Neuronal stem cell (in vitro differentiated cells): ENCODE measurements at regions not wholly inside any gene's neighbourhood (a gene's known extent, or its start where the extent isn't known, plus 50 kb on each side); places are given as distances from the start of the nearest gene placed in this dataset.

Experiments
- DNase-seq: peaks from one replicate; pipeline ENCODE4 v3.0.0-alpha.2; 2013; ENCODE audit warnings: low spot score
- H2AFZ ChIP-seq: one replicate; pipeline ENCODE4 v1.6.1; 2013; ENCODE audit warnings: mild to moderate bottlenecking, low read length, inconsistent platforms
- H2AK5ac ChIP-seq: 2 replicates; pipeline ENCODE4 v1.6.1; 2013; ENCODE audit warnings: low read depth, mild to moderate bottlenecking, inconsistent platforms, low read length, moderate library complexity, mixed read lengths
- H2BK120ac ChIP-seq: 2 replicates; pipeline ENCODE4 v1.6.1; 2013; ENCODE audit warnings: low read depth, mild to moderate bottlenecking, inconsistent platforms, low read length, moderate library complexity, mixed read lengths
- H2BK12ac ChIP-seq: one replicate; pipeline ENCODE4 v1.6.1; 2013; ENCODE audit warnings: low read length, inconsistent platforms
- H2BK15ac ChIP-seq: 2 replicates; pipeline ENCODE4 v1.6.1; 2013; ENCODE audit warnings: mild to moderate bottlenecking, low read length, inconsistent platforms, mixed read lengths
- H2BK5ac ChIP-seq: one replicate; pipeline ENCODE4 v1.6.1; 2013; ENCODE audit warnings: inconsistent platforms, mild to moderate bottlenecking, low read length, moderate library complexity
- H3K14ac ChIP-seq: one replicate; pipeline ENCODE4 v1.6.1; 2013; ENCODE audit warnings: low read length, inconsistent platforms
- H3K18ac ChIP-seq: 2 replicates; pipeline ENCODE4 v1.6.1; 2013; ENCODE audit warnings: low read length, inconsistent platforms
- H3K23ac ChIP-seq: 2 replicates; pipeline ENCODE4 v1.6.1; 2013; ENCODE audit warnings: low read depth, mild to moderate bottlenecking, mixed read lengths, low read length, inconsistent platforms; ENCODE audit not compliant: poor library complexity
- H3K27ac ChIP-seq: replicated peaks from 3 replicates; pipeline ENCODE4 v1.5.1; 2013; ENCODE audit warnings: low read length, inconsistent platforms
- H3K27me3 ChIP-seq, 3 experiments: 2 replicates each; pipeline ENCODE4 v1.6.1; 2013; ENCODE audit warnings: low read length in 3 of 3, mild to moderate bottlenecking in 2 of 3, inconsistent platforms in 1 of 3, low read depth in 1 of 3, mixed read lengths in 1 of 3, moderate library complexity in 1 of 3; ENCODE audit not compliant: control insufficient read depth in 3 of 3, insufficient read depth in 3 of 3
- H3K36me3 ChIP-seq, 2 donors: replicated peaks in 1 of 2; 2 replicates each; pipeline ENCODE4 v1.6.1; 2013; ENCODE audit warnings: low read length in 2 of 2; ENCODE audit not compliant: control insufficient read depth in 2 of 2, insufficient read depth in 2 of 2
- H3K4ac ChIP-seq: 2 replicates; pipeline ENCODE4 v1.6.1; 2013; ENCODE audit warnings: inconsistent platforms, mild to moderate bottlenecking, low read length, moderate library complexity
- H3K4me1 ChIP-seq, 2 donors: 1 replicate in 1 of 2; 2 replicates in 1 of 2; pipeline ENCODE4 v1.6.1; 2013; ENCODE audit warnings: low read length in 2 of 2, low read depth in 1 of 2; ENCODE audit not compliant: control insufficient read depth in 2 of 2, insufficient read depth in 1 of 2
- H3K4me2 ChIP-seq: one replicate; pipeline ENCODE4 v1.6.1; 2013; ENCODE audit warnings: mild to moderate bottlenecking, low read length, inconsistent platforms; ENCODE audit not compliant: insufficient read depth, poor library complexity, severe bottlenecking
- H3K4me3 ChIP-seq, 2 donors: 2 replicates each; pipeline ENCODE4 v1.5.1; 2013; ENCODE audit warnings: low read length in 2 of 2, mild to moderate bottlenecking in 2 of 2, inconsistent platforms in 1 of 2, moderate library complexity in 1 of 2
- H3K79me1 ChIP-seq: one replicate; pipeline ENCODE4 v1.6.1; 2013; ENCODE audit warnings: low read depth, mild to moderate bottlenecking, inconsistent platforms, low read length, moderate library complexity
- H3K9ac ChIP-seq: one replicate; pipeline ENCODE4 v1.6.1; 2013; ENCODE audit warnings: mild to moderate bottlenecking, low read depth, low read length, inconsistent platforms; ENCODE audit not compliant: poor library complexity
- H3K9me3 ChIP-seq, 2 donors: replicated peaks in 1 of 2; 2 replicates each; pipeline versions ENCODE3 to v1.6.1; 2013; ENCODE audit warnings: low read length in 2 of 2, mild to moderate bottlenecking in 2 of 2, inconsistent platforms in 1 of 2, low read depth in 1 of 2, mixed read lengths in 1 of 2, moderate library complexity in 1 of 2; ENCODE audit not compliant: control insufficient read depth in 2 of 2, insufficient read depth in 1 of 2
- H4K8ac ChIP-seq: one replicate; pipeline ENCODE4 v1.6.1; 2013; ENCODE audit warnings: low read depth, mild to moderate bottlenecking, inconsistent platforms, low read length, moderate library complexity
- H4K91ac ChIP-seq: one replicate; pipeline ENCODE4 v1.6.1; 2013; ENCODE audit warnings: low read length, low read depth, mild to moderate bottlenecking, inconsistent platforms; ENCODE audit not compliant: poor library complexity
- WGBS, 2 donors: extraction: QIAGEN DNeasy Blood & Tissue Kit; methylation state at CpG; one replicate each; pipeline ENCODE4 v1.1.7; 2013; ENCODE audit warnings: missing lambda C conversion rate in 2 of 2, mixed read lengths in 1 of 2; ENCODE audit not compliant: insufficient read length in 2 of 2, insufficient replicate concordance in 1 of 2; ENCODE audit errors: extremely low coverage in 2 of 2; 5-methylcytosine and 5-hydroxymethylcytosine counted together

- H2BK5ac ChIP-seq = no peak overlapping the region
- no peak overlapping the region for H4K91ac ChIP-seq
- no peak overlapping the region for H3K4me2 ChIP-seq
- H3K9ac ChIP-seq = no peak overlapping the region
- no peak overlapping the region for H3K18ac ChIP-seq
- WGBS, 2 donors = no CpG with 5 or more reads among the region's 2 CpGs
- H3K27ac ChIP-seq = no peak overlapping the region
- H2AFZ ChIP-seq = no peak overlapping the region
- H4K8ac ChIP-seq = no peak overlapping the region
- no peak for DNase-seq
- no peak overlapping the region for H3K4ac ChIP-seq
- no peak overlapping the region for H3K14ac ChIP-seq
- H3K4me3 ChIP-seq = no peak overlapping the region
- no peak overlapping the region for H2BK12ac ChIP-seq
- no peaks in the 10 kb centered on the region for H3K36me3 ChIP-seq
- H2AK5ac ChIP-seq = no peak overlapping the region
- no peaks in the 10 kb centered on the region for H3K4me1 ChIP-seq
- H2BK120ac ChIP-seq = no peak overlapping the region
- no peak overlapping the region for H2BK15ac ChIP-seq
- no peaks in the 10 kb centered on the region for H3K9me3 ChIP-seq
- no peaks in the 10 kb centered on the region for H3K79me1 ChIP-seq
- no peaks in the 10 kb centered on the region for H3K27me3 ChIP-seq
- H3K23ac ChIP-seq = no peak overlapping the region
Measured at GRCh38 chr2:194320520-194320919, 1336.5 kb upstream of the SLC39A10 start.

GRCh38 chr2:194319222-194319992, 1337.6 kb upstream of the SLC39A10 start:
- Histone ChIP-seq H3K9ac (no peak overlapping the region), H2BK5ac (no peak overlapping the region), H3K4me3 (no peak overlapping the region), H3K27ac (no peak overlapping the region), H2BK12ac (no peak overlapping the region), H3K23ac (no peak overlapping the region), H4K8ac (no peak overlapping the region), H3K36me3 (no peaks in the 10 kb centered on the region), H3K9me3 (no peaks in the 10 kb centered on the region), H3K4ac (no peak overlapping the region), H3K27me3 (no peaks in the 10 kb centered on the region), H3K18ac (no peak overlapping the region), H2AK5ac (no peak overlapping the region), H2AFZ (no peak overlapping the region), H2BK120ac (no peak overlapping the region), H3K4me2 (no peak overlapping the region), H3K4me1 (no peaks in the 10 kb centered on the region), H4K91ac (no peak overlapping the region), H2BK15ac (no peak overlapping the region), H3K14ac (no peak overlapping the region), H3K79me1 (no peaks in the 10 kb centered on the region)
- WGBS, 2 donors = no CpG with 5 or more reads among the region's 4 CpGs
- DNase-seq = no peak

GRCh38 chr2:194314042-194314441, 1343.0 kb upstream of the SLC39A10 start:
- Histone ChIP-seq H3K4me3 (no peak overlapping the region), H2AK5ac (no peak overlapping the region), H4K8ac (no peak overlapping the region), H3K18ac (no peak overlapping the region), H3K4me2 (no peak overlapping the region), H3K79me1 (no peaks in the 10 kb centered on the region), H3K36me3 (no peaks in the 10 kb centered on the region), H3K14ac (no peak overlapping the region), H4K91ac (no peak overlapping the region), H2BK5ac (no peak overlapping the region), H2BK12ac (no peak overlapping the region), H3K27me3 (no peaks in the 10 kb centered on the region), H2AFZ (no peak overlapping the region), H3K4me1 (no peaks in the 10 kb centered on the region), H2BK120ac (no peak overlapping the region), H2BK15ac (no peak overlapping the region), H3K9me3 (no peaks in the 10 kb centered on the region), H3K4ac (no peak overlapping the region), H3K23ac (no peak overlapping the region), H3K27ac (no peak overlapping the region), H3K9ac (no peak overlapping the region)
- no peak for DNase-seq
- no CpG with 5 or more reads among the region's 3 CpGs for WGBS, 2 donors

- Histone ChIP-seq H2AFZ (no peak overlapping the region), H3K79me1 (no peaks in the 10 kb centered on the region), H2BK15ac (no peak overlapping the region), H3K18ac (no peak overlapping the region), H2AK5ac (no peak overlapping the region), H2BK120ac (no peak overlapping the region), H3K23ac (no peak overlapping the region), H4K8ac (no peak overlapping the region), H3K27me3 (no peaks in the 10 kb centered on the region), H3K9ac (no peak overlapping the region), H4K91ac (no peak overlapping the region), H3K9me3 (no peaks in the 10 kb centered on the region), H3K4ac (no peak overlapping the region), H3K4me2 (no peak overlapping the region), H3K4me1 (no peaks in the 10 kb centered on the region), H3K14ac (no peak overlapping the region), H3K36me3 (no peaks in the 10 kb centered on the region), H3K27ac (no peak overlapping the region), H3K4me3 (no peak overlapping the region), H2BK5ac (no peak overlapping the region), H2BK12ac (no peak overlapping the region)
- no peak for DNase-seq
Measured at GRCh38 chr2:194304191-194304590, 1352.8 kb upstream of the SLC39A10 start.
